ENCODE measurements at regions not wholly inside any gene's neighbourhood (a gene's known extent, or its start where the extent isn't known, plus 50 kb on each side); places are given as distances from the start of the nearest gene placed in this dataset.

DNA sequence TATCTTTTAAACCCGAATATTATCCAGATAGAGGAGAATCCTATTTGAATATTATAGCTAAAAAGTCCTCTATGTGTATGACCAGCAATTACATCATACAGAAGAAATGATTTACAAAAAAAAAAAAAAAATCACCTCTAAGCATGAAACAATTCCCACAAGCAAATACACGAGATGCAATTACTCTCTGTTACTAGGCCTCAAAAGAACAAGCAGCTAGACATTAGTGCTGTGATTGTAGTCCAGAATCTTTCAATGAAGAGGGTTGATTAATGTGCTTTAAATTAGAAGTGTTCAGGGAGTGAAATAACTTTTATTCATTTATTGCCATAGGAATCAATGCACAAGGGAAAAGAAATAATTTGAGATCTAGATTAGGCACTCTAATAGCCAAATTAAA lies 1379.5 kb upstream of the GBE1 start (continued):
- TF ChIP-seq, protein P1, sequence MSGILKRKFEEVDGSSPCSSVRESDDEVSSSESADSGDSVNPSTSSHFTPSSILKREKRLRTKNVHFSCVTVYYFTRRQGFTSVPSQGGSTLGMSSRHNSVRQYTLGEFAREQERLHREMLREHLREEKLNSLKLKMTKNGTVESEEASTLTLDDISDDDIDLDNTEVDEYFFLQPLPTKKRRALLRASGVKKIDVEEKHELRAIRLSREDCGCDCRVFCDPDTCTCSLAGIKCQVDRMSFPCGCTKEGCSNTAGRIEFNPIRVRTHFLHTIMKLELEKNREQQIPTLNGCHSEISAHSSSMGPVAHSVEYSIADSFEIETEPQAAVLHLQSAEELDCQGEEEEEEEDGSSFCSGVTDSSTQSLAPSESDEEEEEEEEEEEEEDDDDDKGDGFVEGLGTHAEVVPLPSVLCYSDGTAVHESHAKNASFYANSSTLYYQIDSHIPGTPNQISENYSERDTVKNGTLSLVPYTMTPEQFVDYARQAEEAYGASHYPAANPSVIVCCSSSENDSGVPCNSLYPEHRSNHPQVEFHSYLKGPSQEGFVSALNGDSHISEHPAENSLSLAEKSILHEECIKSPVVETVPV (CRISPR knock-in tag; IDR thresholded peaks at IDR 0.05), result no peak
- TF ChIP-seq ARNTL (CRISPR knock-in tag; IDR thresholded peaks at IDR 0.05; ENCODE audit: borderline replicate concordance, low read depth) (no peak), OSR1 (CRISPR knock-in tag; IDR thresholded peaks at IDR 0.05) (no peak), CSDC2 (CRISPR knock-in tag; IDR thresholded peaks at IDR 0.05) (no peak), SNAI2 (CRISPR knock-in tag; IDR thresholded peaks at IDR 0.05) (no peak), ZNF70 (CRISPR knock-in tag; IDR thresholded peaks at IDR 0.05) (no peak), ZFP30 (CRISPR knock-in tag; IDR thresholded peaks at IDR 0.05) (no peak), TCF4 (CRISPR knock-in tag; IDR thresholded peaks at IDR 0.05; ENCODE audit: borderline replicate concordance) (no peak)
- TF ChIP-seq, protein P2, sequence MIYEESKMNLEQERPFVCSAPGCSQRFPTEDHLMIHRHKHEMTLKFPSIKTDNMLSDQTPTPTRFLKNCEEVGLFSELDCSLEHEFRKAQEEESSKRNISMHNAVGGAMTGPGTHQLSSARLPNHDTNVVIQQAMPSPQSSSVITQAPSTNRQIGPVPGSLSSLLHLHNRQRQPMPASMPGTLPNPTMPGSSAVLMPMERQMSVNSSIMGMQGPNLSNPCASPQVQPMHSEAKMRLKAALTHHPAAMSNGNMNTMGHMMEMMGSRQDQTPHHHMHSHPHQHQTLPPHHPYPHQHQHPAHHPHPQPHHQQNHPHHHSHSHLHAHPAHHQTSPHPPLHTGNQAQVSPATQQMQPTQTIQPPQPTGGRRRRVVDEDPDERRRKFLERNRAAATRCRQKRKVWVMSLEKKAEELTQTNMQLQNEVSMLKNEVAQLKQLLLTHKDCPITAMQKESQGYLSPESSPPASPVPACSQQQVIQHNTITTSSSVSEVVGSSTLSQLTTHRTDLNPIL (CRISPR knock-in tag; IDR thresholded peaks at IDR 0.05; ENCODE audit: low read depth), result no peak

DNA sequence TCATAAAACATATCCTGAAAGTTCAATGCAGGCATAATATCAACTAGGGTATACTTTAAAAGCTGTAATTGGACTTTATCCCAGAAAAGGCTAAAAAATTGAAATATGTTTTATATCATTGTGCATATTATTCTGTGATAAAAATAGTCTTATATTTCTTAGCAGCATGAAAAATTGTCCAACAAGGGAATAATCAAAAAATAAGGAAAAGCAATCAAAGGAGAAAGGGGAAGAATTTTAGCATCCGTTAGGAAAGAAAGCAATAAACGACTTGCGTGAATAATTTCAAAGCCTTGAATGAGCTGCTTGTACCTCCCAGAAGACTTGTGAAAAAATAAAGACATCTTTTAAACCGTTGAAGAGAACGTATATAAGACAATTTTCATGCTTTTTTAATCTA lies 1369.8 kb upstream of the GBE1 start:
- no peak for ATAC-seq
- TF ChIP-seq ZNF8 (CRISPR knock-in tag; IDR thresholded peaks at IDR 0.05) (no peak), BACH2 (CRISPR knock-in tag; IDR thresholded peaks at IDR 0.05; ENCODE audit: borderline replicate concordance) (no peak), ZNF70 (CRISPR knock-in tag; IDR thresholded peaks at IDR 0.05) (no peak), CSDC2 (CRISPR knock-in tag; IDR thresholded peaks at IDR 0.05) (no peak), TCF4 (CRISPR knock-in tag; IDR thresholded peaks at IDR 0.05; ENCODE audit: borderline replicate concordance) (no peak), ZNF565 (CRISPR knock-in tag; conservative IDR thresholded peaks at IDR 0.05; ENCODE audit: low read depth) (no peak), GLIS3 (CRISPR knock-in tag; IDR thresholded peaks at IDR 0.05) (no peak), ARNTL (CRISPR knock-in tag; IDR thresholded peaks at IDR 0.05; ENCODE audit: borderline replicate concordance, low read depth) (no peak), ZC3H10 (CRISPR knock-in tag; IDR thresholded peaks at IDR 0.05) (no peak), ISL1 (CRISPR knock-in tag; IDR thresholded peaks at IDR 0.05) (no peak), SNAI2 (CRISPR knock-in tag; IDR thresholded peaks at IDR 0.05) (no peak), ESRRG (CRISPR knock-in tag; IDR thresholded peaks at IDR 0.05) (no peak), TOX (CRISPR knock-in tag; IDR thresholded peaks at IDR 0.05; ENCODE audit: borderline replicate concordance) (no peak), PPARA (CRISPR knock-in tag; IDR thresholded peaks at IDR 0.05; ENCODE audit: borderline replicate concordance) (no peak), ZFP3 (CRISPR knock-in tag; IDR thresholded peaks at IDR 0.05) (no peak)
- TF ChIP-seq, protein P3, sequence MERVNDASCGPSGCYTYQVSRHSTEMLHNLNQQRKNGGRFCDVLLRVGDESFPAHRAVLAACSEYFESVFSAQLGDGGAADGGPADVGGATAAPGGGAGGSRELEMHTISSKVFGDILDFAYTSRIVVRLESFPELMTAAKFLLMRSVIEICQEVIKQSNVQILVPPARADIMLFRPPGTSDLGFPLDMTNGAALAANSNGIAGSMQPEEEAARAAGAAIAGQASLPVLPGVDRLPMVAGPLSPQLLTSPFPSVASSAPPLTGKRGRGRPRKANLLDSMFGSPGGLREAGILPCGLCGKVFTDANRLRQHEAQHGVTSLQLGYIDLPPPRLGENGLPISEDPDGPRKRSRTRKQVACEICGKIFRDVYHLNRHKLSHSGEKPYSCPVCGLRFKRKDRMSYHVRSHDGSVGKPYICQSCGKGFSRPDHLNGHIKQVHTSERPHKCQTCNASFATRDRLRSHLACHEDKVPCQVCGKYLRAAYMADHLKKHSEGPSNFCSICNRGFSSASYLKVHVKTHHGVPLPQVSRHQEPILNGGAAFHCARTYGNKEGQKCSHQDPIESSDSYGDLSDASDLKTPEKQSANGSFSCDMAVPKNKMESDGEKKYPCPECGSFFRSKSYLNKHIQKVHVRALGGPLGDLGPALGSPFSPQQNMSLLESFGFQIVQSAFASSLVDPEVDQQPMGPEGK (CRISPR knock-in tag; IDR thresholded peaks at IDR 0.05; ENCODE audit: borderline replicate concordance), result no peak
- TF ChIP-seq, protein P4, sequence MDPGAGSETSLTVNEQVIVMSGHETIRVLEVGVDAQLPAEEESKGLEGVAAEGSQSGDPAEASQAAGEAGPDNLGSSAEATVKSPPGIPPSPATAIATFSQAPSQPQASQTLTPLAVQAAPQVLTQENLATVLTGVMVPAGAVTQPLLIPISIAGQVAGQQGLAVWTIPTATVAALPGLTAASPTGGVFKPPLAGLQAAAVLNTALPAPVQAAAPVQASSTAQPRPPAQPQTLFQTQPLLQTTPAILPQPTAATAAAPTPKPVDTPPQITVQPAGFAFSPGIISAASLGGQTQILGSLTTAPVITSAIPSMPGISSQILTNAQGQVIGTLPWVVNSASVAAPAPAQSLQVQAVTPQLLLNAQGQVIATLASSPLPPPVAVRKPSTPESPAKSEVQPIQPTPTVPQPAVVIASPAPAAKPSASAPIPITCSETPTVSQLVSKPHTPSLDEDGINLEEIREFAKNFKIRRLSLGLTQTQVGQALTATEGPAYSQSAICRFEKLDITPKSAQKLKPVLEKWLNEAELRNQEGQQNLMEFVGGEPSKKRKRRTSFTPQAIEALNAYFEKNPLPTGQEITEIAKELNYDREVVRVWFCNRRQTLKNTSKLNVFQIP (CRISPR knock-in tag; IDR thresholded peaks at IDR 0.05; ENCODE audit: borderline replicate concordance, low read depth), result no peak
- TF ChIP-seq, protein P5, sequence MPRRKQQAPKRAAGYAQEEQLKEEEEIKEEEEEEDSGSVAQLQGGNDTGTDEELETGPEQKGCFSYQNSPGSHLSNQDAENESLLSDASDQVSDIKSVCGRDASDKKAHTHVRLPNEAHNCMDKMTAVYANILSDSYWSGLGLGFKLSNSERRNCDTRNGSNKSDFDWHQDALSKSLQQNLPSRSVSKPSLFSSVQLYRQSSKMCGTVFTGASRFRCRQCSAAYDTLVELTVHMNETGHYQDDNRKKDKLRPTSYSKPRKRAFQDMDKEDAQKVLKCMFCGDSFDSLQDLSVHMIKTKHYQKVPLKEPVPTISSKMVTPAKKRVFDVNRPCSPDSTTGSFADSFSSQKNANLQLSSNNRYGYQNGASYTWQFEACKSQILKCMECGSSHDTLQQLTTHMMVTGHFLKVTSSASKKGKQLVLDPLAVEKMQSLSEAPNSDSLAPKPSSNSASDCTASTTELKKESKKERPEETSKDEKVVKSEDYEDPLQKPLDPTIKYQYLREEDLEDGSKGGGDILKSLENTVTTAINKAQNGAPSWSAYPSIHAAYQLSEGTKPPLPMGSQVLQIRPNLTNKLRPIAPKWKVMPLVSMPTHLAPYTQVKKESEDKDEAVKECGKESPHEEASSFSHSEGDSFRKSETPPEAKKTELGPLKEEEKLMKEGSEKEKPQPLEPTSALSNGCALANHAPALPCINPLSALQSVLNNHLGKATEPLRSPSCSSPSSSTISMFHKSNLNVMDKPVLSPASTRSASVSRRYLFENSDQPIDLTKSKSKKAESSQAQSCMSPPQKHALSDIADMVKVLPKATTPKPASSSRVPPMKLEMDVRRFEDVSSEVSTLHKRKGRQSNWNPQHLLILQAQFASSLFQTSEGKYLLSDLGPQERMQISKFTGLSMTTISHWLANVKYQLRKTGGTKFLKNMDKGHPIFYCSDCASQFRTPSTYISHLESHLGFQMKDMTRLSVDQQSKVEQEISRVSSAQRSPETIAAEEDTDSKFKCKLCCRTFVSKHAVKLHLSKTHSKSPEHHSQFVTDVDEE (CRISPR knock-in tag; IDR thresholded peaks at IDR 0.05), result no peak
- TF ChIP-seq, protein P1 (CRISPR knock-in tag; IDR thresholded peaks at IDR 0.05), result no peak
